ENCODE measurements at regions not wholly inside any gene's neighbourhood (a gene's known extent, or its start where the extent isn't known, plus 50 kb on each side); places are given as distances from the start of the nearest gene placed in this dataset.
"Not testable (repeated sequence)": the region's sequence is repeated elsewhere in the genome, so short reads cannot be mapped to it uniquely, and the experiment has no call there.

DNA sequence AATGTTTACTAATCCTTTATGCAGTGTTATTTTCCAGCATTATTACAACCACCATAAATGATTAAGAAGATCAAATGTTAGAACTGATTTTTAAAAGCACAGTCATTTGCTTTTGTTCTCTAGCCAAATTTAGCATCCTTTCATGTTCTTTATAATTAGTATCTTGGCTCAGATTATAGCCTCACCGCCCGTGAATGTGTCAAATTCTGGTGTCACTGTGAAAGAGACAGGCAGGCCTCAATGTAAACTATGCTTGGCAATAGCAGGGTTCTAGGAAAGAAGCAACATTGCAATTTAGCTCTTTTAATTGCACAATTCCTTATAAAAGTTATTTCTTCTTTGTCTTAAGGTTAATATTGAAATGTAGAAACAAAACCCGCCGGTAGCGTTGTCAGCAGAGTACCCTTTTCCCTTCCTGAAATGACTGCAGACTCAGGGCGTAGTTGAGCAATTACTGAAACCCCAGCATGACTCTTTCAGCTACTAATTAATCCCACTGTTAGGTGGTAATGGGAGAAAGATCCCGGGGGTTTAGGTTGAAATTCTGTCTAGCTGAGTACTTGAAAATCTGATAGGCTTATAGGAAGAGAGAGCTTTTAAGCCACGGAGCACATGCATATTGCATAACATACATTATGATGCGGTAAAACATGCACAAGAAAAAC is 1600.5 kb upstream of the SEL1L start:
- DNase-seq = peak in 2 of 4 experiments; percentile 10 to 23

DNA sequence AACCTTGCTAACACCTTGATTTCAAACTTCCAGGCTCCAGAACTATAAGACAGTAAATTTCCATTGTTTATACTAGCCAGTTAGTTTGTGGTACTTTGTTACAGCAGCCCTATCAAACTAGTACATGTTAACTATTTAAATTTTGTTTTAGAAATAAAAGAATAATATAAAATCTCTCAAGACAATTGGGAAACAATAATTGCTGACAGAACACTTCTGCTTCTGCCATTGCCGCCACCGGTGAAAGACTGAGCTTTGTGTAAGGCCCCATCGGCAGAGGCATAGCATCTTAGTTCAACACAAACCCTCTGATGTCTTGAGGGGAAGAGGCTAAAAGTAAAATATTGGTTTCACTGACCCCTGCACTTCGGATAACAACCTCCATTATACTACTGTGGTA is 1607.1 kb upstream of the SEL1L start:
- DNase-seq = no peak

DNA sequence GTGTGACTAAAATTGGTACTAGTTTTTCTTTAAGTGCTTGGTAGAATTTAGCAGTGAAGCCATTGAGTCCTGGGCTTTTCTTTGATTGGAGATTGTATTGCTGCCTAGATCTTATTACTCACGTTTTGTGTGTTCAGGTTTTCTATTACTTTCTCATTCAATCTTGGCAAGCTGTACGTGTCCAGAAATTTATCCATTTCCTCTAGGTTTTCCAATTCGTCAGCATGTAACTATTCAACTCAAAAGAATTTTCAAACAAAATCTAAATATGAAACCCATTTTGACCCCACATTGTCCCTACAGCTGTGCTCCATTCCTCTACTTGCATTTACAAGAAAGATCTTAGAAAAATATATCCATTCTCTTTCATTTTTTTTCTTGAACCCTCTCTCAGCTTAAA is 1613.4 kb upstream of the SEL1L start:
- DNase-seq = no peak

DNA sequence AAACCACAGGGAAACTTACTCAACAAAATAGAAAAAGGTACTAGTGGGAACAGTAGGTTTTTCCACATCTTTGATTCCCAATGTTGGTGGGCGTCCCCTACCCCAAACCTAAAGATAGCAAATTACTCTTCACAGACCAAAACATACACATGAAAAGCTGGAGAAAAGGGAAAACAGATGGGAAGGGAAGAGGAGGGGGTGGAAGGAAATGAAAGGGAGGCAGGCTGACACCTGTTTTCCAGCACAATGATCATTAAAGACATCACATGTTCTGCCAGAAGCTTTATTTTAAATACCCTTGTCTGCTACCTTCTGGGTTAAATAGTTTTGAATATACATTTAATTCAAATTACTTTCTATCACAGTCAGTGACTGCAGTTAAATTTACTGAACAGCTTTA is 1617.9 kb upstream of the SEL1L start:
- no peak for DNase-seq

DNA sequence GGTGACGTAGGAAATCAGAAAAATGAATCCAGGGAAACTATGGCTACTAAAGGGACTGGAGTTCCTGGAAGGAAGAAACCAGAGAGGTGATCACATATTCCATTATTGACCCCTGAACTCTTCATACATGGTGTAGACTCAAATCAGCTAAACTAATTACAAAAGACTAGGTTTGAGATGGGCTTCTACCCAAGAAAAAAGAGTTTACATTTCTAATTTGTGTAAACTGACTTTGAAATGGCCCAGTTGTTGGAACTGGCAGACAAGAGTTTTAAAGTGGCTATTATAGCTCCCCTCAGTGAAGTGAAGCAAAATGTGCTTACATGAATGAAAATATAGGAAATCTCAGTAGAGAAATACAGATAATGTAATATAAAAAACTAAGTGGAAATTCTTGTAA is 1619.4 kb upstream of the SEL1L start:
- no peak for DNase-seq

DNA sequence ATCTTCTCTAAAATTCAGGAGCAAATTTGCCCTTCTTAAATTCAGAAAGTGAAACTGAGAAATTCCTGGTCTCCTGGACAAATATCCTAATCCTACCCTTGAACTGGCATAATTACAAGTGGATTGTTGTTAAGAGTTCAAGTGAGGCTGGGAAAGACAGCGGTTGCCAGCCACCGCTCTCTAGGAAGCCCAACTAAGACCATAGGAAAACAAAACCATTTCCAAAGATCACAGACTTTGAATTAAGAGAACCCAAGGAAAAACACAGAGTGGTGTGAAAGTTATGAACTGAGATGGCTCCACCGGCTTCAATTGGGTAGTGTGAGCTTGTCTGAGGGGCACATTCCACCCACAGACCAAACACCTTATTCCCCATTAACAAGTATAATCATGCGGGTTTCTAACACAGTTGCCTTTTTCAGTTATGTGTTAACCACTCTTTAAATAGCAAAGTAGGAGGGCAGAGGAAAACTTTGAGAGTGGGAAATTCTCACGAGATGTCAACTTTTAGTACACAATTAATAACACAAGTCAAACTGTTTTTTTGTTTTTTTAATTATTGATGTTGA is 1628.8 kb upstream of the SEL1L start:
- DNase-seq = no peak

DNA sequence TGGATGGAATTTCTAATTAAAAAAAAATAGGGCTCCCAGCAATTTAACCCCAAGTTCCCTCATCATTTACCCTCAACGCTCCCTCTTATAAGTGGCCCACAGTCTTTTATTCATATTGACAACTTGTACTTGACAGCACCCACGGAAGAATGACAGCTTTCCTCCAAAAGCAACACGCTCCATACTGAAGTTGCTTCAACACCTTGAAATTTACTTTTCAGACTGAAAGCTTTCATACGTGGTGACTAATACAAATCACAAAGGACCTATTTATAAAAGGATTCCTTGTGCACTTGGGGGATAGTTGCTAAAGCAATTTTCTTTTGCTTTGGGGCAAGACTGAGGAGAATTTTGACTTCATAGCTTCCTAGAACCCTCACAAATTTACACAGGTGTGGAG is 1629.4 kb upstream of the SEL1L start:
- DNase-seq = no peak

DNA sequence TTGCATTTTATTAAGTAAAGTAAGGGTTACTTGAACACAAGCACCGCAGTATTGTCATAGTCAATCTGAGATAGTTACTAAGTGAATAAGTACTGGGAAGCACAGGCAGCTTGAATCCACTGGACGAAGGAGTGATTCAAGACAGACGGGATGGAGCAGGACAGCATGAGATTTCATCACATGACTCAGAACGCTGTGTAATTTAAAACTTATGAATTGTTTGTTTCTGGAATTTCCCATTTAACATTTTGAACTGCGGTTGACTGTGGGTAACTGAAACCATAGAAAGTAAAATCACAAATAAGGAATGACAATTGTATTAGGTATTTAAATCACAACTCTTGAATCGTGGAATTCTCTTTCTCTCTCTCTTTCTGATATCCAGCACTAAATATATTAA is 1630.4 kb upstream of the SEL1L start:
- DNase-seq = no peak

DNA sequence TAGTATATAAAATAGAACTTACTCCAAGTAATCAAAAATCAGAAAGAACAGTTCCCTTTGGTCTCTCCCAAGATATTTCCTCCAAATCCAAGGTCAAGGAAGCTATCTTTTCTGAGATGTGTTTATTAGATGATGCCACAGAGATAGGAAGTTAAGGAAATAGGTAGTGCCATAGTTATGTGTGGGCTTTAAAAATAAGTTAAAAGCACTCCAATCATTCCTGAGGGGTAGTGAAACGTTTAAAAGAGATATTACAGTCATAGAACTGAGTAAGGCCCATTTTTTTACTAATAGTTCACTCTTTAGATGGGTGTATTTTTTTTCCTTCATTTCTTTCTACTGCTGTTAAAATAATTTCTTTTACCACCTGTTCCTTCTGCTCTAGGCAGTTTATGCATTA is 1630.9 kb upstream of the SEL1L start:
- DNase-seq = no peak

DNA sequence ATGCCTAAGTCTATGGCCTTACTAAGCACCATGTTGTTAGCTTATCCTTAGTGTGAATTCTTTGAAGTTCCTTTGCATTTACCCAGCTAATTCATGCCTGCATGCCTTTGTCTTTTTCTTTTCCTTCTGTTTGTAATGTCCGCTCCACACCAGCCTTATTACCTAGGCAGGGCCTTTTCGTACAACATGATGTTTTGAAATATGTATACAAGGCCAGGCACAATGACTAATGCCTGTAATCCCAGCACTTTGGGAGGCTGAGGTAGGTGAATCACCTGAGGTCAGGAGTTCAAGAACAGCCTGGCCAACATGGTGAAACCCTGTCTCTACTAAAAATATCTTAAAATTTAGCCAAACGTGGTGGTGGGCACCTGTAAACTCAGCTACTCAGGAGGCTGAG is 1636.5 kb upstream of the SEL1L start:
- DNase-seq = no peak

DNA sequence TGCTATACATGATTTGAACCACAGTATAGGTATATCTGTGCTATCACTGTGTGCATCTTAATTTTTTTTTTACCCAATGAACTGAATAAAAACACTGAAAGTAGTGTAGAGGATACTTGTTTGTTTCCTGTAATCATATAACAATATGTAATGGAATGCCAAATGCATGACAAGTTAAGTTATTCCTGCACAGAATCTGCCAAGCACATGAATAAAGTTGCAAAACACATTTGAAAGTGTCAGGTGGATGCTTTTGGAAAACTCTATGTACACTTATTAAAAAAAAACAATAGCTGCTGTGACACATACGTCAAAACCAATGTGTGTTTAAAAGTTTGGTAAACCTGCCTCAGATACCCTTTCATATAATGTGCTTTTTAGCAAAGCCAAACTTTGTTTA is 1638.1 kb upstream of the SEL1L start:
- no peak for DNase-seq

DNA sequence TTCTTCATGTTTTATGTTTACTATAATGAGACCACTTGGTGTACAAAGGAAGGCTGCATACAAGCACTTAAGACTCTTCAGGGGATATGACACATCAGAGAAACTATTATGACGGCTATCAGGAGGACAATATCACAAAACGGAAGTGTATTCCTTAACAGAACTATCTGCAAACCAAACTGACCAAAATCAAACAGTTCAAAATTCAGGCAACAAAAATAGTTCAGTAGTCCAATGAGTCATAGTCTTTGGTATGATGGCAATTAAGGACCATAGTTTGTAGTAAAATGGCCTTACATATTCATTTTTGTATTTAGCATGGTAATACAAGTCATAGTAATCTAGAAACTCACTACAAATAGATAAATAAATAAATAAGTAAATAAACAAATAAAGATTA is 1638.7 kb upstream of the SEL1L start:
- DNase-seq = no peak

DNA sequence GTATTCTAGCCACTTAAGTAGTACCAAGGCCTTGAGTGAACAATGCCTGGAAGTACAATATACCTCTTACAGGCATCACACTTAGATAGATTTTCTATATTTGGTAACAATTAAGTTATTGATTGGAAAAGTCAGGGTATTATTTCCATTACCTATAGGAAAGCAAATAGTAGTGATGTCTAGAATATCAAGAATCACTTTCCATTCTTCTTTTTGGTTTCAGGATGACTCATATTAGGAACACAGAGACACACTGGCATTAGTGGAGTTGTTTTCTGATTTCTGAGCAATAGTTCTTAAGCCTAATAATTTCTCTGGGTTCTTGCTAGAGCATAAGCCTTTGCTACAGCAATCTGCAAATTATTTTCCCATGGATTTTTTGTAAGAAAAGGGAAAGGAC is 1640.0 kb upstream of the SEL1L start:
- DNase-seq = no peak

DNA sequence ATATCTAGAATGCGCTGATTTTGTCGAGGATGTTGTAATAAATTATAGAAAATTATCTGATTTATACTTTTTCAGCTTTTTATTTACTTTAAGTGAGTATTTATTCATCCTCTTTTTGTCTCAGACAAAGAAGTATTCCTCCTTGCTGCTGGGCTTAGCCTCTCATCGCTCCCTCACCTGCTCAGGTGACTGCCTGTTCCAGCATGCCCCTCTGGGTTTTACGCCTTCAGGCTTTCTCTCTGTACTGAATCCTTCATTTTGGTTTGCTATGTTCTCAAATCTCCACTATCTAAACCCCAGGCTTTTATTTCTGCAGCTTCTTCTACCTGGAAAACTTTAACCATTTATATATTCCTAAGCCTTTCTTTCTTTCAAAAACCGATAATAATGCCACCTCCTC is 1650.9 kb upstream of the SEL1L start:
- no peak for DNase-seq

DNA sequence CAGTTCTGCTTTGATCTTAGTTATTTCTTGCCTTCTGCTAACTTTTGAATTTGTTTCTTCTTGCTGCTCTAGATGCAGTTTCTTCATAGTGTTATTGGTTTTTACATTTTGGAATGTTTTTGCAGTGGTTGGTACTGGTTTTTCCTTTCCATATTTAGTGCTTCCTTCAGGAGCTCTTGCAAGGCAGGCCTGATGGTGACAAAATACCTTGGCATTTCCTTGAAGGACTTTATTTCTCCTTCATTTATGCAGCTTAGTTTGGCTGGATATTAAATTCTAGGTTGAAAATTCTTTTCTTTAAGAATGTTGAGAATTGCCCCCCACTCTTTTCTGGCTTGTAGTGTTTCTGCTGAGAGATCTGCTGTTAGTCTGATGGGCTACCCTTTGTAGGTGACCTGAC is 1654.7 kb upstream of the SEL1L start:
- DNase-seq = not testable (repeated sequence)

DNA sequence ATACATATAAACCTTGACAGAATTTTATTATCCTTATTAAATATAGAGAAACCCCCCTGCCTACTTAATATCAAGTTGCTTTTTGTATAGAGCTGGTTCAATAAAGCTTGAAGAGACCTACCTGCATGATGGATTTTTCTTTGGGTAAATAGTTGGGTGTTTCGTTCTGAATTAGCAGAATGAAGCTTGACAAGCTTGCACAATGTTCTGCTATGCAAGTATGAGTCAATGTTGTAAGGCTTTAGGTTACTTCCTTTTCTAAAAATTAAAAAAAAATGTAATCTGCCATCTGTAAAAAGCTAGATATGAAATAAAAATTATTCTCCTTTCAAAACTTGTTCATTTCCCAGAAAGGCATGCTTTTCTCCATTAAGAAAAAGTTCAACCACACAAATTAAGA is 1662.6 kb upstream of the SEL1L start:
- peak in 3 of 4 experiments; percentile 2 to 52 (median 30) for DNase-seq

DNA sequence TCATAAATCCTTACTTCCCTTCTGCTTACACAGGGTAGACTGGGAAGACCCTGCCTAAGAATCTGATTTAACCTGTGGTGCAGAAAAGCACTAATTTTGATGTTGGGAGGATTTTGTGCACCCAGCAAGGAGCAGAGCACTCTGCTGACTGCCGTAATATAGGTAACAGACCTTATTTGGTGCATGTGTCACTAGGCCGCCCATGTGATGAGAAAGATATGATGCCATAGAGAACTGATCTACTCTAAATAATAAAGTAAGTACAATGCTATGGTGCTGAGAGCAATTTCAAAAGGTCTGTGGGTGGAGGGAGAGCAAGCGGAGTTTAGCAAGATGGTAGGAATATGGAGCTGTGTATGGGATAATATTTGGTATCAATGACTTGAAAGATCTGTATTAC is 1663.6 kb upstream of the SEL1L start:
- DNase-seq = no peak

DNA sequence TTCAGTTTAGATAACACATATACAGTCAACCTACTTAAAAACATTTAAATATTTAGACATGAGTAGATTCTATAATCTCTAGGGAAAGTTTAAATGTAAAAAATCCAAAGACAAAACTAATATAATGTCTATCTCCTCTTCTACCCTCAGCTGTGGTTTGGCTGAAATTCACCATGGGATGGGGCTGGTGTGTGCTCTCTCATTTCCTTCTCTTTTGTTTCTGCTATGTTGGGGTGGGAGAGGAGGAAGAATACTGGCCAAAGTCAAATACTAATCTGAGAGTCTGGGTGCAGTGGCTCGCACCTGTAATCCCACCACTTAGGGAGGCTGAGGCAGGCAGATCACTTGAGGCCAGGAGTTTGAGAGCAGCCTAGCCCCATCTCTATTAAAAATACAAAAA is 1673.9 kb upstream of the SEL1L start:
- no peak for DNase-seq

DNA sequence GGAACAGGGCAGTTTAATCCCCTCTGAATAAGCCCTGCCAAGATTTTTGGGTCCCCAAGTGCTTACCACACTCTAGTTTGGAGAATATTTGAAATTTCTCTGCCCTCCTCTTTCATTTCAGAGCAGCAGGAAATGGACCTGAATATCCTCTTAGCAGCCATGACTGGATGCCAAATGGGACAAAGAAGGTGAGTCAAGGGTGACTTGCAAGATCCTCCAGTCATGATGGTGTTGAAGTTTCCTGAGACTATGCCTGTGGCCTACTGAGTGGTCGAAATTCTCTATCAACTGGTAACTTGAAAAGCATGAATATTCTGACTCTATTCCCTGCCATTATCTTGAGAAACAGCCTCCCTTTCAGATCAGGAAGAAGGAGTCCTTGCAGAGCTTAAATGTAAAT is 1674.7 kb upstream of the SEL1L start:
- DNase-seq = peak in 1 of 4 experiments; percentile 1

DNA sequence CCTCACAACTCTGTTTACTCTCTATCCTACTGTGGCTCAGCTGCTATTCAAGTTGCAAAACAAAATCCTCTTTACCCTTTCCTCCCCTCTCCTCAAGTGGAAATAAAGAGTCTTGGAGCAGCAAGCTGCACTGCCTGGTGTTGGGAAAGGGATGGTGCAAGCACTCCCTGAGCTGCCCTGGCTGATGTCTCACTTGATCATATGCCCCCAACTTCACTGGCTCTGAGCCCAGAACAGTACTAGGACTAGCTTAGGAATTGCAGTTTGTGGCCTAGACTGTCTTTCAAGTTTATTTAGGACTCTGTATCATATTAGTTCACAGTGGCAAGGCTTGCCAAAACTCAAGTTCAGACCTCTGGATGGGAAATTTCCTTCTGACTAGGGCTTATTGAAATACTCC is 1683.8 kb upstream of the SEL1L start:
- DNase-seq = no peak

DNA sequence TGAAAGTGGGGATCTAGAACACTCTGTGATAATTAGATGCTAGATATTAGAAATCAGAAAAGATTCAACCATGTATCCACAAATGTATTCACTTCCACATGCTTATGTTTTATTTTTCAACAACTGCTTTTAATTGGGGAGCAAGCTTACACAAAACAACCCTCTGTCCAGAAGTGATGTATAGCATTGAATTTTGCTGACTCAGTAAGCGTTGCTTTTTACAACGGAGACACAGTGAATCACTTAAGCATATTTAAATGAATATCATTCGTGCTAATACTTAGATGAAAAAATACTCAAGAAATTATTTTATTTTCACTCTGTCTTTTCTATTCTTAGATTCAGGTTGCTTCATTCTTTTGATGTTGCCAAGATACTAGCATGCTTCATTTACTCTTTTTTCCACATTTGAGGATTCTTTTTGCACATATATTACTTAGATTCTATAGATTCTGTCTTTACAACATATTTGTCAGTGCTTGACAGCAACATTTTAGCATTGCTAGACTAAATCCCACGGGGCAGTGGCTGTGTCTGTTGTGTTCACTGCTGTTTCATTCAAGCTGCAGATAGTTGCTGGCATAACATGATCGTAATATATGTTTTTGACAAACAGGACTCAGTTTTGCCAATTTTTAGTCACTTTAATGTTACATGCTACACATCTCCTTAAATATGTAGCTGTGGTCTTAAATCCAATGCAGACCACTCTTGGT is 1714.4 kb upstream of the SEL1L start:
- DNase-seq = no peak

DNA sequence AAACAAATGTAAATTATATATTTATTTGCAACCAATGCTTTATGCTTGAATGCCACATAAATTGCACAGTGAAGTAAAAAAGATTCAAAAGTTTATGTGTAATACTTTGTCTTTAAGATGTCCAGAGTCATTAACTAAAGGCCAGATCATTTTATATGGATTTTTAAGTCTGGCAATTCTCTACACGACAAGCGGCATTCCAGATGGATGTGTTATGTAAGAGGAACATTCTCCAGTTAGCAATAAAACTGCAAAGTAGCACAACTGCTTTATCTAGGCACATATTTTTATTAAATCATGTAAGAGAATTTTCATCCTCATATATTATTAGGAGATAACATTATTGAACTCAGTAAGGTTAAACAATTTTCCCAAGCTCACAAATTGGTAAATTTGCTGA is 1717.7 kb upstream of the SEL1L start:
- no peak for DNase-seq

DNA sequence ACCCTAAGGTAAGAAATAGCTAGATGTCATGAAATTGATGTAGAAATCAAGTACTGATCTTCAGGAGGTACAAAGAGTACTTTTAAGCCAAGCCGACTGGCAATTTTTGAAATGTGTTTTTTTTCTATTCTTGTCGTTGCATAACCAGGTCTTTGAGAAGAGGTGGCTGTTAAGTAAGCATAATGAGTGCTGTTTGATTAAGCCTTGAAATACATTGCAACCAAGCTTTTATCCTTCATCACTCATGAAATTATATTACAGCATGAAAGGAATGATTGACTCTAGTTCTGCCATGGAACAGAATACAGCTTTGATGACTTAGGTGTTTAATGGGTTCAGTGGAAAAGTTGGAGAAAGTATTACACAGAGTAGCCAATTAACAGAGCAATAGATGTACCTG is 1720.2 kb upstream of the SEL1L start:
- no peak for DNase-seq

DNA sequence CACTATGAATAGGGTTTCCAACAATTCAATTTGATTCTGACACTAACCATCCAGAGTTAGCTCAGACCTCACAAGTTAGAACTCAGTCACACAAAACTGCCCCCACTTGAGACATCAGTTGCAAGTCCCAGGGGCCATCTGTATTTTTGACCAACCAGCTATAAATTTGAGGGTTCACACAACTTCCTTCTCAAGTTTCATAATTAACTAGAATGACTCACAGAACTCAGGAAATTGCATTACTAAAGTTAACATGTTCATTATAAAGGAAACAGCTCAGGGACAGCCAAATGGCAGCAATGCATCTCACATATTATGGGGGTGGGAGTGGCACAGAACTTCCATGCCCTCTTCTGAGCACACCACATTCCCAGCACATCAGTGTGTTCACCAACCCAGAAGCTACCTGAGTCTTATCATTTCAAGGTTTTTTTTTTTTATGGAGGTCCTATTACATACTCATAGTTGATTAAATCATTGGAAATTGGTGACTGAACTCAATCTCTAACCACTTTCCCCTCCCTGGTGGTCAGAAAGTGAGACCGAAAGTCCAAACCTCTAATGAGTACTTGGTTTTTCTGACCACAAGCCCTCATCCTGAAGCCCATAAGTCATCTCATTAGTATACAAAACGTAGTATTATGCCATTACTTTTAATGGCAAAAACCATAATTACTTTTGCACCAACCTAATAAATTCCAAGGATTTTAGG is 1721.5 kb upstream of the SEL1L start:
- peak; percentile 16 to 70 (median 48) for DNase-seq

Measured in suppressor macrophage (primary cell).